ENCODE measurements at regions not wholly inside any gene's neighbourhood (a gene's known extent, or its start where the extent isn't known, plus 50 kb on each side); places are given as distances from the start of the nearest gene placed in this dataset.

- TF ChIP-seq SUZ12 (IDR thresholded peaks at IDR 0.05; ENCODE audit: extremely low read depth, insufficient read depth, insufficient read length) (no peak), YY1 (IDR thresholded peaks at IDR 0.05; ENCODE audit: insufficient read depth, insufficient read length) (no peak), ZNF274 (IDR thresholded peaks at IDR 0.05; ENCODE audit: low read depth, low read length) (no peak)
Observed at GRCh38 chr14:27242874-27243273, 645.0 kb upstream of the NOVA1 start.
